ENCODE measurements at regions not wholly inside any gene's neighbourhood (a gene's known extent, or its start where the extent isn't known, plus 50 kb on each side); places are given as distances from the start of the nearest gene placed in this dataset.
"Not testable (repeated sequence)": the region's sequence is repeated elsewhere in the genome, so short reads cannot be mapped to it uniquely, and the experiment has no call there.

DNA sequence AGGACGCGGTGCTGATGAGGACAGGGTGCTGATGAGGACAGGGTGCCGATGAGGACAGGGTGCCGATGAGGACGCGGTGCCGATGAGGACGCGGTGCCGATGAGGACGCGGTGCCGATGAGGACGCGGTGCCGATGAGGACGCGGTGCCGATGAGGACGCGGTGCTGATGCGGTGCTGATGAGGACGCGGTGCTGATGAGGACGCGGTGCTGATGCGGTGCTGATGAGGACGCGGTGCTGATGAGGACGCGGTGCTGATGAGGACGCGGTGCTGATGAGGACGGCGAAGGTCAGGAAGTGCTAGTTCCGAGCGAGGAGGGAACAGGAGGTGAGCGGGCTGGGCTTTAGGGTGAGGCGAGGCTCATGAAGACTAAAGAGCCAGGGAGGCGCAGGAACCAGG lies 399.9 kb downstream of the SMOC2 start:
- not testable (repeated sequence) for H3K4me3 ChIP-seq (ENCODE audit: low read depth in 1 of 2, low read length in 2 of 2); H3K4me1 ChIP-seq (ENCODE audit: control insufficient read depth in 2 of 2, insufficient read depth in 2 of 2, low read length in 1 of 2); H3K36me3 ChIP-seq (ENCODE audit: control insufficient read depth in 2 of 2, insufficient read depth in 2 of 2, low read length in 1 of 2); H3K9me3 ChIP-seq (ENCODE audit: control insufficient read depth in 2 of 2, insufficient read depth in 1 of 2, low read depth in 1 of 2, low read length in 1 of 2); H3K27ac ChIP-seq (ENCODE audit: low read depth in 2 of 2, low read length in 1 of 2); H3K27me3 ChIP-seq (ENCODE audit: control insufficient read depth in 1 of 2, insufficient read depth in 2 of 2, low read length in 2 of 2)
- 75 to 83% methylated on average over 40 of the region's 40 CpGs for WGBS, 2 donors

DNA sequence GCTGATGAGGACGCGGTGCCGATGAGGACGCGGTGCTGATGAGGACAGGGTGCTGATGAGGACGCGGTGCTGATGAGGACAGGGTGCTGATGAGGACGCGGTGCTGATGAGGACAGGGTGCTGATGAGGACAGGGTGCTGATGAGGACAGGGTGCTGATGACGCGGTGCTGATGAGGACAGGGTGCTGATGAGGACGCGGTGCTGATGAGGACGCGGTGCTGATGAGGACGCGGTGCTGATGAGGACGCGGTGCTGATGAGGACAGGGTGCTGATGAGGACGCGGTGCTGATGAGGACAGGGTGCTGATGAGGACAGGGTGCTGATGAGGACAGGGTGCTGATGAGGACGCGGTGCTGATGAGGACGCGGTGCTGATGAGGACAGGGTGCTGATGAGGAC lies 399.3 kb downstream of the SMOC2 start:
- not testable (repeated sequence) for H3K27me3 ChIP-seq (ENCODE audit: control insufficient read depth in 1 of 2, insufficient read depth in 2 of 2, low read length in 2 of 2); H3K4me1 ChIP-seq (ENCODE audit: control insufficient read depth in 2 of 2, insufficient read depth in 2 of 2, low read length in 1 of 2); H3K9me3 ChIP-seq (ENCODE audit: control insufficient read depth in 2 of 2, insufficient read depth in 1 of 2, low read depth in 1 of 2, low read length in 1 of 2); H3K4me3 ChIP-seq (ENCODE audit: low read depth in 1 of 2, low read length in 2 of 2); H3K36me3 ChIP-seq (ENCODE audit: control insufficient read depth in 2 of 2, insufficient read depth in 2 of 2, low read length in 1 of 2); H3K27ac ChIP-seq (ENCODE audit: low read depth in 2 of 2, low read length in 1 of 2)
- WGBS, 2 donors = 89 to 91% methylated on average over 19 to 21 of the region's 25 CpGs

DNA sequence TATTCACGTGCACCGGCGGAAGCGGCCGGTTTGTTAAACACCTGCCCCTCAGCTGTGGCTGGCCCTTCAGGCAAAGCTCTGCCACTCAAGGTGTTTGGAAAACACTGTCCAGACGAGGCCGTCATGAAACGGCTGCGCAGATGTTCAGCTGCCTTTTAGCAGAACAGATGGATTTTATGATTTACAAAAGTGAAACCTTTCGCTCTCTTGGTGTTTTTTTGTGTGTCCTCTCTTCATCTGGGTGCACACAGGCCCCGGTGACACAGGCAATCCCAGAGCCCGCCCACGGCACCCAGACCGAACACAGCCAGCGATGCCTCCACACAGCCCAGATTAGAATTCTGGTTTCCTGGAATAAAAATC lies 397.0 kb downstream of the SMOC2 start:
- Histone ChIP-seq H3K4me3 (ENCODE audit: low read depth in 1 of 2, low read length in 2 of 2) (no peak overlapping the region), H3K4me1 (ENCODE audit: control insufficient read depth in 2 of 2, insufficient read depth in 2 of 2, low read length in 1 of 2) (no peaks in the 10 kb centered on the region), H3K27ac (ENCODE audit: low read depth in 2 of 2, low read length in 1 of 2) (no peak overlapping the region), H3K27me3 (ENCODE audit: control insufficient read depth in 1 of 2, insufficient read depth in 2 of 2, low read length in 2 of 2) (no peaks in the 10 kb centered on the region), H3K36me3 (ENCODE audit: control insufficient read depth in 2 of 2, insufficient read depth in 2 of 2, low read length in 1 of 2) (no peaks in the 10 kb centered on the region), H3K9me3 (ENCODE audit: control insufficient read depth in 2 of 2, insufficient read depth in 1 of 2, low read depth in 1 of 2, low read length in 1 of 2) (peaks cover 0 to 10% of the 10 kb centered on the region in 2 donors)
- 62 to 75% methylated on average over 15 of the region's 15 CpGs for WGBS, 2 donors

DNA sequence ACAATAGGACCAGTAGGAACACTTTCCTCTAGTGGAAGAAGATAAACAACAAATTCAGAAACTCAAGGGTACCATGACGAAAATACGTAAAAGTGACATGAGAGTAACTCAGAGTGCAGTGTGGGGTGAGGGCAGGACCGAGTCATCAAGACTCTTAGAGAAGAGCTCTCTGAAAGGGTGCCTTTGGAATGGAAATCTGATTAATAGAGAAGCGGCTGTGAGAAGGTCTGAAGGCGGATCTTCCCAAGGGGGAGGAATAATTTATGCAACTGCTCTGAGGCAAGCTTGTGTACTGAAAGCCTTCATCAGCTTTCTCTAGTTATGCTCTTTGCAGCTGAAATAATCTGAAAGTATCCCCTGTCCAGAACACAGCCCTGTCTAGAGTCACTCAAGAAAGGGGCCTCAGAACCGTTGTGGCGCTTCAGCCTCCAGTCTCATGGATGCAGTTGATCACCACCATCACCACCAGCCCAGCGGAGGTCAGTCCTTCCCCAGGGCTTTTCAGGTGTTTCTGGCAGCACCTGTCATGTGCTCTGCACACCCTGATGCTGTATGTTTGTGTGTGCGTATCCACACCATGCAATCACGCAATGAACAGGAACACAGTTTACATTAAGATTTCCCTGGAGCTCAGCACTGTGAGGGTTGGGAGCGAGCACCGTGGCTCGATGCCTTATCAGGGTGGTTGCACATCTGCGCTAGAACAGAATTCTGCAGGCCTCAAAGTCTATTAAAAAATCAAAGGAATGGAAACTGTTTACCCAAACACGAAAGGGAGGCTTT lies 396.5 kb downstream of the SMOC2 start:
- Histone ChIP-seq H3K27me3 (ENCODE audit: control insufficient read depth in 1 of 2, insufficient read depth in 2 of 2, low read length in 2 of 2) (no peaks in the 10 kb centered on the region), H3K9me3 (ENCODE audit: control insufficient read depth in 2 of 2, insufficient read depth in 1 of 2, low read depth in 1 of 2, low read length in 1 of 2) (peaks cover 0 to 10% of the 10 kb centered on the region in 2 donors), H3K36me3 (ENCODE audit: control insufficient read depth in 2 of 2, insufficient read depth in 2 of 2, low read length in 1 of 2) (no peaks in the 10 kb centered on the region), H3K4me1 (ENCODE audit: control insufficient read depth in 2 of 2, insufficient read depth in 2 of 2, low read length in 1 of 2) (no peaks in the 10 kb centered on the region), H3K27ac (ENCODE audit: low read depth in 2 of 2, low read length in 1 of 2) (no peak overlapping the region), H3K4me3 (ENCODE audit: low read depth in 1 of 2, low read length in 2 of 2) (no peak overlapping the region)
- 77 to 81% methylated on average over 15 of the region's 15 CpGs for WGBS, 2 donors

DNA sequence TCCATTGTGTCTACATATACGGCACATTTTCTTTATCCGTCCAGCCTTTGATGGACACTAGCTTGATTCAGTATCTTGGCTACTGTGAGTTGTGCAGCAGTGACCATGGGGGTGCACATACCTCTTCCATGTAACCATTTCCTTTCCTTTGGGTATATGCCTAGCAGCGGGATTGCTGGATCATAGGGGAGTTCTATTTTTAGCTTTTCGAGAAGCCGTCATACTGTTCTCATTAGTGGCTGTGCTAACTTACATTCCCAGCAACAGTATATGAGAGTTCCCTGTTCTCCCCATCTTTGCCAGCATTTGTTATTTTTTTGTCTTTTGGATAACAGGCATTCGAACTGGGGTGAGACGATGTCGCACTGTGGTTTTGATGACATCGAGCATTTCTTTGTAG lies 395.0 kb downstream of the SMOC2 start:
- WGBS, 2 donors = 90 to 93% methylated on average over 9 of the region's 9 CpGs
- H3K4me3 ChIP-seq (ENCODE audit: low read depth in 1 of 2, low read length in 2 of 2) = no peak overlapping the region
- no peaks in the 10 kb centered on the region for H3K4me1 ChIP-seq (ENCODE audit: control insufficient read depth in 2 of 2, insufficient read depth in 2 of 2, low read length in 1 of 2)
- H3K27ac ChIP-seq (ENCODE audit: low read depth in 2 of 2, low read length in 1 of 2) = no peak overlapping the region
- H3K36me3 ChIP-seq (ENCODE audit: control insufficient read depth in 2 of 2, insufficient read depth in 2 of 2, low read length in 1 of 2) = no peaks in the 10 kb centered on the region
- peaks cover 0 to 8% of the 10 kb centered on the region in 2 donors for H3K9me3 ChIP-seq (ENCODE audit: control insufficient read depth in 2 of 2, insufficient read depth in 1 of 2, low read depth in 1 of 2, low read length in 1 of 2)
- H3K27me3 ChIP-seq (ENCODE audit: control insufficient read depth in 1 of 2, insufficient read depth in 2 of 2, low read length in 2 of 2) = no peaks in the 10 kb centered on the region

DNA sequence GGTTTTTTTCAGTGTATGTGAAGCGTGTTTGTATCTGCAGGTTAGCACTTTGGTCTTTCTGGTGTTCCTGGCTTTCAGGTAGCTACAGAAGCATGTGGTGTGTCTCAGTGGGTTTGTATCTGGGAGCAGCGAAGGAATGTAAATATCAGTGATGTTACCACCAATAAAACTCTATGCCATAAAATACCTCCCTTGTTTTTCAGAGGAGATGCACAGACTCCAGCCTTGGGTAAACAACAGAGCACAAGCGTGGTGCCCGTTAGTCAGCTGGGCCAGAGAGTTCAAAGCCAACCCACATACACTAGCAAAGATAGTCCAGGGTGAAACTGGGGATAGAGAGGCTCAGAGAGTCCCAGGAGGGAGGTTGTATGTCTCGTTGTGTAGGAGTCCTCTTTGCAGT lies 393.8 kb downstream of the SMOC2 start:
- H3K36me3 ChIP-seq (ENCODE audit: control insufficient read depth in 2 of 2, insufficient read depth in 2 of 2, low read length in 1 of 2) = no peaks in the 10 kb centered on the region
- no peak overlapping the region for H3K27ac ChIP-seq (ENCODE audit: low read depth in 2 of 2, low read length in 1 of 2)
- H3K9me3 ChIP-seq (ENCODE audit: control insufficient read depth in 2 of 2, insufficient read depth in 1 of 2, low read depth in 1 of 2, low read length in 1 of 2) = peaks cover 0 to under 1% of the 10 kb centered on the region in 2 donors
- H3K4me3 ChIP-seq (ENCODE audit: low read depth in 1 of 2, low read length in 2 of 2) = no peak overlapping the region
- H3K27me3 ChIP-seq (ENCODE audit: control insufficient read depth in 1 of 2, insufficient read depth in 2 of 2, low read length in 2 of 2) = no peaks in the 10 kb centered on the region
- 66 to 67% methylated on average over 5 of the region's 5 CpGs for WGBS, 2 donors
- H3K4me1 ChIP-seq (ENCODE audit: control insufficient read depth in 2 of 2, insufficient read depth in 2 of 2, low read length in 1 of 2) = no peaks in the 10 kb centered on the region

DNA sequence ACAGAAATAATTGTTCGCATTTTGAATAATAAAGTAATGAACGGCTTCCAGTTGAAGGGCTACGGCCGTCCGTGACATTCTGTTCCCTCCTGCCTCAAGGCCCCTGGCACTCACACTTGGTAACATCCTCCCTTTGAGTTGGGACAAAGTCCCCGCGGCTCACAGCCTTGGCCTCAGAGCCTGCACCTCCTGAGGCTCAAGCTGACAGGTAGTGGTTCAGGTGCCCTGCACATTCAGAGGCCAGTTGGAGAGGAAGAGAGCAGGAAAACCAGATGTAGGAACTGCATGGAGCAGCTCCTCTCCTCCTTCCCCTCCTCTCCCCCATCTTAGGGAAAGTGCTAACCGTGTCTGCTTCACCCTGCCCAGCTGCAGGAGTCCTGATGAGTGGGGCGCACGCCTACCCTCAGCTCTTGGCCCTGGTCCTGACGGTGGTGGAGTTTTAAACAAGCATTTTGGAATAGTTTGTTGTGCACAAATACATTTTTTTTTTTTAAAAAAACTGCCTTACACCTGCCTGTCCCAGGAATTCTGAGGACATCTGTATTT lies 393.1 kb downstream of the SMOC2 start:
- no peaks in the 10 kb centered on the region for H3K36me3 ChIP-seq (ENCODE audit: control insufficient read depth in 2 of 2, insufficient read depth in 2 of 2, low read length in 1 of 2)
- H3K27ac ChIP-seq (ENCODE audit: low read depth in 2 of 2, low read length in 1 of 2) = no peak overlapping the region
- no peak overlapping the region for H3K4me3 ChIP-seq (ENCODE audit: low read depth in 1 of 2, low read length in 2 of 2)
- 68 to 69% methylated on average over 11 of the region's 11 CpGs for WGBS, 2 donors
- H3K27me3 ChIP-seq (ENCODE audit: control insufficient read depth in 1 of 2, insufficient read depth in 2 of 2, low read length in 2 of 2) = no peaks in the 10 kb centered on the region
- H3K4me1 ChIP-seq (ENCODE audit: control insufficient read depth in 2 of 2, insufficient read depth in 2 of 2, low read length in 1 of 2) = no peaks in the 10 kb centered on the region
- no peaks in the 10 kb centered on the region for H3K9me3 ChIP-seq (ENCODE audit: control insufficient read depth in 2 of 2, insufficient read depth in 1 of 2, low read depth in 1 of 2, low read length in 1 of 2)

DNA sequence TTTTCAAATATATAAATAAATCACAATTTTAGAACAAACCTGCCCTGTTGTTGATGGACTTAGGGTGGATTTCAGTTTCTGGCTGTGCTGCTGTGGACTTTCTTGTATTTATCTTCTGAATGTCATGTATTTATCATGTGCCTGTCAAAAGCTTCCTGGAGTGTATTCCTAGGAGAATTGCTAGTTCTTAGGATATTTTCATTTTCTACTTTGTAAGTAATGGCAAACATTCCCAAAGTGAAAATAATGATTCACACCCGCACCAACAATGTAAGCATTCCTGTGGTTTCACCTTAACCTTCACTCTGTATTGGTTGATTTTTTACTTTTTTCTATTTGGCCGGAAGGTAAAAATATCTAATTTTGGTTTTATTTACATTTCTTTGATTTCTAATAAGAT lies 387.8 kb downstream of the SMOC2 start:
- no peak overlapping the region for H3K27ac ChIP-seq (ENCODE audit: low read depth in 2 of 2, low read length in 1 of 2)
- no peaks in the 10 kb centered on the region for H3K9me3 ChIP-seq (ENCODE audit: control insufficient read depth in 2 of 2, insufficient read depth in 1 of 2, low read depth in 1 of 2, low read length in 1 of 2)
- no peaks in the 10 kb centered on the region for H3K36me3 ChIP-seq (ENCODE audit: control insufficient read depth in 2 of 2, insufficient read depth in 2 of 2, low read length in 1 of 2)
- no peak overlapping the region for H3K4me3 ChIP-seq (ENCODE audit: low read depth in 1 of 2, low read length in 2 of 2)
- no peaks in the 10 kb centered on the region for H3K27me3 ChIP-seq (ENCODE audit: control insufficient read depth in 1 of 2, insufficient read depth in 2 of 2, low read length in 2 of 2)
- 64 to 70% methylated on average over 2 of the region's 2 CpGs for WGBS, 2 donors
- no peaks in the 10 kb centered on the region for H3K4me1 ChIP-seq (ENCODE audit: control insufficient read depth in 2 of 2, insufficient read depth in 2 of 2, low read length in 1 of 2)

DNA sequence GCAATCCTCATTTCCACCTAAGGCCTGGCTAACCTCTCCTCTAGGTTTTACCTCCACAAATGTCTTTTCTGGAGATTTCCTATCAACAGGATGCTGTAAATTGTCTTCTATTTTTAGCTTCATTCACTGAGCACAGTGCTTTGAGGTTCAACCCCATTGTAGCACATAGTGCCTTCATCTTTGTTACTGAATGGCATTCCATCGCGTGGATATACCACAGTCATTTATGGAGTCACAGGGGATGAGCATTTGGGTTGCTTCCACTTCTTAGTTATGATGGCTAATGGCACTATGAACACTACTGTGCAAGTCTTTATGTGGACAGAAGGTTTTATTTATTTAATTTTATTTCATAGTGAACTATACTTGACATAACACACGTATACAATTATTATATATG lies 387.1 kb downstream of the SMOC2 start:
- Histone ChIP-seq H3K9me3 (ENCODE audit: control insufficient read depth in 2 of 2, insufficient read depth in 1 of 2, low read depth in 1 of 2, low read length in 1 of 2) (no peaks in the 10 kb centered on the region), H3K36me3 (ENCODE audit: control insufficient read depth in 2 of 2, insufficient read depth in 2 of 2, low read length in 1 of 2) (no peaks in the 10 kb centered on the region), H3K4me3 (ENCODE audit: low read depth in 1 of 2, low read length in 2 of 2) (no peak overlapping the region), H3K27ac (ENCODE audit: low read depth in 2 of 2, low read length in 1 of 2) (no peak overlapping the region), H3K4me1 (ENCODE audit: control insufficient read depth in 2 of 2, insufficient read depth in 2 of 2, low read length in 1 of 2) (no peaks in the 10 kb centered on the region), H3K27me3 (ENCODE audit: control insufficient read depth in 1 of 2, insufficient read depth in 2 of 2, low read length in 2 of 2) (no peaks in the 10 kb centered on the region)
- 83 to 84% methylated on average over 3 of the region's 3 CpGs for WGBS, 2 donors

DNA sequence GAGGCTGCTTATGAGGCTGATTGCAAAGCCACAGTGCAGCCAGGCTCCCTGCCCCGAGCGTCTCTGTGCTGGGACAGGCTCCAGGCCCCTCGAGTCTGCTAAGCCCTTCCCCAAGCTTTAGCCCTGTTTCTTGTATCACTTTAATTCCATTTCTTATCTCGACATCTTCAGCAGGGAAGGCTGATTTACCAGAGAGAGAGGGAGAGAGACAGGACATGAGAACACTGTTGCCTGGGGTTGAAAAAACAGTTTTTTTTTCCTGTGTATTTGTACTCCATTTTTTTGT lies 386.5 kb downstream of the SMOC2 start:
- Histone ChIP-seq H3K4me1 (ENCODE audit: control insufficient read depth in 2 of 2, insufficient read depth in 2 of 2, low read length in 1 of 2) (no peaks in the 10 kb centered on the region), H3K27ac (ENCODE audit: low read depth in 2 of 2, low read length in 1 of 2) (no peak overlapping the region), H3K9me3 (ENCODE audit: control insufficient read depth in 2 of 2, insufficient read depth in 1 of 2, low read depth in 1 of 2, low read length in 1 of 2) (no peaks in the 10 kb centered on the region), H3K36me3 (ENCODE audit: control insufficient read depth in 2 of 2, insufficient read depth in 2 of 2, low read length in 1 of 2) (no peaks in the 10 kb centered on the region), H3K4me3 (ENCODE audit: low read depth in 1 of 2, low read length in 2 of 2) (no peak overlapping the region), H3K27me3 (ENCODE audit: control insufficient read depth in 1 of 2, insufficient read depth in 2 of 2, low read length in 2 of 2) (no peaks in the 10 kb centered on the region)
- WGBS, 2 donors = 50 to 54% methylated on average over 4 of the region's 4 CpGs

Measured in esophagus (tissue), 2 donors.